Cardiac muscle cell (in vitro differentiated cells and primary cell): ENCODE measurements at regions not wholly inside any gene's neighbourhood (a gene's known extent, or its start where the extent isn't known, plus 50 kb on each side); places are given as distances from the start of the nearest gene placed in this dataset.

Experiments
- DNase-seq, 2 donors: peaks; one replicate each; pipeline versions ENCODE4 v3.0.0 to v3.0.0-alpha.2; 2010 to 2017; ENCODE audit warnings: low read depth in 1 of 2, low spot score in 1 of 2
- H3K27ac ChIP-seq: fragments of 200-600 bp; sonication (generic); 2 replicates; pipeline ENCODE4 v1.5.1; 2016
- H3K27me3 ChIP-seq: fragments of 200-600 bp; sonication (generic); 2 replicates; pipeline ENCODE4 v1.6.0; 2016; ENCODE audit warnings: control low read depth
- H3K36me3 ChIP-seq: fragments of 200-600 bp; sonication (generic); 2 replicates; pipeline ENCODE4 v1.5.1; 2016; ENCODE audit warnings: control low read depth
- H3K4me1 ChIP-seq: fragments of 200-600 bp; sonication (generic); 2 replicates; pipeline ENCODE4 v1.8.1; 2017; ENCODE audit warnings: low read depth, mild to moderate bottlenecking, mixed run types
- H3K4me3 ChIP-seq: fragments of 200-600 bp; sonication (generic); 2 replicates; pipeline ENCODE4 v1.5.1; 2016; ENCODE audit warnings: mild to moderate bottlenecking
- H3K9me3 ChIP-seq: fragments of 200-600 bp; sonication (generic); 2 replicates; pipeline ENCODE4 v1.5.1; 2017; ENCODE audit warnings: low read depth, mild to moderate bottlenecking, control low read depth
- TF ChIP-seq, protein P1 (sequence below): IDR thresholded peaks from 2 replicates; pipeline ENCODE4 v1.5.1; 2012; ENCODE audit warnings: low read depth, mild to moderate bottlenecking, low read length

DNA sequence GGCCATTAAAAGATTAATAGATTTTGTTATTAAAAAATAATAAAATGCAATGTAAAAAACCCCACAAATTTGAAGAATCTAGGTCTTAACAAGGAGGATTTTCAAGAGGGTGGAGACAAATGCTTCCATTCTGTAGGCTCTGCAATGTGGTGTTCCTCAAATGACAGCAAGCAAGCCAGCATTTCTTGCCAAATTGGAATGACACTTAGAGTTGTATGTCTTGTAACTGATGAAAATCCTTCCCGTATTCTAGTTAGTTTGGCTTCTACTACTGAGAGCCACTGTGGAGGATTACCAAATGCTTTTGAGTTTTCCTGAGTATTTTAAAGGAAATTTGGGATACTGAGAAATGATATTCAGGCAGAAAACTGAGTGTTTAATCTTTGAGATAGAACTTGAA is 1225.5 kb upstream of the CITED2 start:
- no peaks in the 10 kb centered on the region for H3K4me1 ChIP-seq
- H3K27me3 ChIP-seq = no peaks in the 10 kb centered on the region
- DNase-seq = peak in 1 of 2 donors; percentile 10
- no peak overlapping the region for H3K27ac ChIP-seq
- no peak overlapping the region for H3K4me3 ChIP-seq
- H3K36me3 ChIP-seq = no peaks in the 10 kb centered on the region
- TF ChIP-seq, protein P1, sequence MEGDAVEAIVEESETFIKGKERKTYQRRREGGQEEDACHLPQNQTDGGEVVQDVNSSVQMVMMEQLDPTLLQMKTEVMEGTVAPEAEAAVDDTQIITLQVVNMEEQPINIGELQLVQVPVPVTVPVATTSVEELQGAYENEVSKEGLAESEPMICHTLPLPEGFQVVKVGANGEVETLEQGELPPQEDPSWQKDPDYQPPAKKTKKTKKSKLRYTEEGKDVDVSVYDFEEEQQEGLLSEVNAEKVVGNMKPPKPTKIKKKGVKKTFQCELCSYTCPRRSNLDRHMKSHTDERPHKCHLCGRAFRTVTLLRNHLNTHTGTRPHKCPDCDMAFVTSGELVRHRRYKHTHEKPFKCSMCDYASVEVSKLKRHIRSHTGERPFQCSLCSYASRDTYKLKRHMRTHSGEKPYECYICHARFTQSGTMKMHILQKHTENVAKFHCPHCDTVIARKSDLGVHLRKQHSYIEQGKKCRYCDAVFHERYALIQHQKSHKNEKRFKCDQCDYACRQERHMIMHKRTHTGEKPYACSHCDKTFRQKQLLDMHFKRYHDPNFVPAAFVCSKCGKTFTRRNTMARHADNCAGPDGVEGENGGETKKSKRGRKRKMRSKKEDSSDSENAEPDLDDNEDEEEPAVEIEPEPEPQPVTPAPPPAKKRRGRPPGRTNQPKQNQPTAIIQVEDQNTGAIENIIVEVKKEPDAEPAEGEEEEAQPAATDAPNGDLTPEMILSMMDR = no peak
- no peaks in the 10 kb centered on the region for H3K9me3 ChIP-seq

GRCh38 chr6:140597181-140597580 is 1222.7 kb upstream of the CITED2 start:
- Histone ChIP-seq H3K9me3 (no peaks in the 10 kb centered on the region), H3K27me3 (no peaks in the 10 kb centered on the region), H3K4me3 (no peak overlapping the region), H3K4me1 (no peaks in the 10 kb centered on the region), H3K27ac (no peak overlapping the region), H3K36me3 (no peaks in the 10 kb centered on the region)
- TF ChIP-seq, protein P1 = no peak
- DNase-seq = no peak

DNA sequence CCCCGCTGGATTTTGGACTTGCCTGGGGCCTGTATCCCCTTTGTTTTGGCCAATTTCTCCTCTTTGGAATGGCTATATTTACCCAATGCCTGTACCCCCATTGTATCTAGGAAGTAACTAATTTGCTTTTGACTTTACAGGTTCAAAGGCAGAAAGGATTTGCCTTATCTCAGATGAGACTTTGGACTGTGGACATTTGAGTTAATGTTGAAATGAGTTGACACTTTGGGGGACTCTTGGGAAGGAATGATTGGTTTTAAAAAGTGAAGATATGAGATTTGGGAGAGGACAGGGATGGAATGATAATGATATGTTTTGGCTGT is 1220.3 kb upstream of the CITED2 start:
- Histone ChIP-seq H3K9me3 (no peaks in the 10 kb centered on the region), H3K27ac (no peak overlapping the region), H3K36me3 (no peaks in the 10 kb centered on the region), H3K27me3 (no peaks in the 10 kb centered on the region), H3K4me3 (no peak overlapping the region), H3K4me1 (no peaks in the 10 kb centered on the region)
- TF ChIP-seq, protein P1 = no peak
- no peak for DNase-seq

DNA sequence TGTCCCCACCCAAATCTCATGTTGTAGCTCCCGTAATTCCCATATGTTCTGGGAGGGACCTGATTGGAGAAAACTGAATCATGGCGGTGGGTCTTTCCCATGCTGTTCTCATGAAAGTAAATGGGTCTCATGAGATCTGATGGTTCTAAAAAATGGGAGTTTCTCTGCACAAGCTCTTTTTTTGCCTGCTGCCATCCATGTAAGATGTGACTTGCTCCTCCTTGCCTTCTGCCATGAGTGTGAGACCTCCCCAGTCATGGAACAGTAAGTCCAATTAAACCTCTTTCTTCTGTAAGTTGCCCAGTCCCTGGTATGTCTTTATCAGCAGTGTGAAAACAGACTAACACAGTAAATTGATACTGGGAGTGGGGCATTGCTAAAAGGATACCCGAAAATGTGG is 1218.4 kb upstream of the CITED2 start:
- TF ChIP-seq, protein P1 = no peak
- DNase-seq = no peak
- H3K4me3 ChIP-seq = no peak overlapping the region
- H3K9me3 ChIP-seq = no peaks in the 10 kb centered on the region
- H3K27me3 ChIP-seq = no peaks in the 10 kb centered on the region
- H3K36me3 ChIP-seq = no peaks in the 10 kb centered on the region
- H3K27ac ChIP-seq = no peak overlapping the region
- H3K4me1 ChIP-seq = no peaks in the 10 kb centered on the region

DNA sequence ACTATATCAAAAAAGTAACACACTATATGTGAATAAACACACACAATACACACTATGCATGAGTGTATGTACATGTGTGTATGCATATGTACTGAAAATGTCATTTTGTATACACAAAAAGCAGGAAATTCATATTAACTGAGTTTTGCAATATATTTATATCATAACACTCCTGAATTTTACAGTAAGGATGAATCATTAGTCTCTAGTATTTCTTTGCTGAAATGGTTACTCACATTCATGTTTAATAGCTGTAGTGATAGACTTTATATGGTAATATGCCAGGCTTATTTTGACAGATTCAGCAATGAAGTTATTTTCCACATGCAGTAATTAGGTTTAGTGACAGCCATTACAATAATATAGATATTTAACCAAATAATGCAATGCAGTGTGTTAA is 1216.2 kb upstream of the CITED2 start:
- no peak overlapping the region for H3K4me3 ChIP-seq
- H3K27me3 ChIP-seq = no peaks in the 10 kb centered on the region
- no peaks in the 10 kb centered on the region for H3K36me3 ChIP-seq
- H3K27ac ChIP-seq = no peak overlapping the region
- no peaks in the 10 kb centered on the region for H3K9me3 ChIP-seq
- TF ChIP-seq, protein P1 = no peak
- no peaks in the 10 kb centered on the region for H3K4me1 ChIP-seq
- peak in 1 of 2 donors; percentile 8 for DNase-seq

- DNase-seq = no peak
- H3K27ac ChIP-seq = no peak overlapping the region
- TF ChIP-seq, protein P1 = no peak
- H3K36me3 ChIP-seq = no peaks in the 10 kb centered on the region
- no peaks in the 10 kb centered on the region for H3K4me1 ChIP-seq
- H3K9me3 ChIP-seq = no peaks in the 10 kb centered on the region
- no peaks in the 10 kb centered on the region for H3K27me3 ChIP-seq
- H3K4me3 ChIP-seq = no peak overlapping the region
Measured at GRCh38 chr6:140586426-140587061, 1212.1 kb upstream of the CITED2 start.
